ENCODE measurements at regions not wholly inside any gene's neighbourhood (a gene's known extent, or its start where the extent isn't known, plus 50 kb on each side); places are given as distances from the start of the nearest gene placed in this dataset.

DNA sequence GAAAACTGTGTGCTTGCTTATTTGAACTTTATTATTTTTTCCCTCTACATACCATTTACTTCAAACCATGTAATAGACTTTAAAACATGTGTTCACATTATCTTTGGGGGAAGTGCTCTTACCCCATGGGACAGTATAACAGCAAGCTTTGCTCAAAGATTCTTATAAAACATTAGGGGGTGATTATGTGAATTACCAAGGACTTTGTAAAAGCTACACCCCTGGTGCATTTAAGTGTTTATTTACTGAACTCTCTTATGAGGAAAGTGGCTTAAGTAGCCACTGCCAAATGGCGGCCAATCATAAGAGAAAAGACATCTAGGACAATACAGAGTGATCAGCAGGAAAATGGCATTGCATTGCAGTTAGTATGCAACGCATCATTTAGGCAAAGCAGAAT, 70.3 kb downstream of the CAPZA3 start:
- Histone ChIP-seq H2AK5ac (ENCODE audit: low read depth, low read length) (no peak overlapping the region), H3K79me1 (ENCODE audit: low read depth, low read length) (no peaks in the 10 kb centered on the region), H2BK15ac (ENCODE audit: low read length) (no peak overlapping the region), H4K91ac (replicated peaks; ENCODE audit: insufficient read length, low read length) (no peak overlapping the region), H3K23ac (ENCODE audit: insufficient read length) (no peak overlapping the region), H3K9ac (replicated peaks in 1 of 4; ENCODE audit: extremely low read depth in 1 of 4, low read depth in 3 of 4, low read length in 3 of 4) (no peak overlapping the region), H3K79me2 (ENCODE audit: control insufficient read depth in 1 of 2, insufficient read depth in 2 of 2, low read length in 2 of 2) (no peaks in the 10 kb centered on the region), H3K4me1 (replicated peaks in 1 of 4; ENCODE audit: control insufficient read depth in 3 of 4, insufficient read depth in 4 of 4, low read length in 3 of 4) (peaks cover 0 to 5% (median 0%) of the 10 kb centered on the region in 4 experiments; a peak in 2 of 7 replicates), H3K4me2 (ENCODE audit: insufficient read depth in 1 of 2, low read depth in 2 of 2, low read length in 2 of 2) (no peak overlapping the region), H3K14ac (ENCODE audit: insufficient read length) (no peak overlapping the region), H2AFZ (ENCODE audit: low read length) (no peak overlapping the region), H4K8ac (ENCODE audit: extremely low read depth, insufficient read depth, low read length) (no peak overlapping the region), H3K23me2 (ENCODE audit: low read depth, low read length) (no peaks in the 10 kb centered on the region), H3K4ac (replicated peaks; ENCODE audit: insufficient read length, low read depth, low read length) (no peak overlapping the region), H3K27me3 (replicated peaks in 1 of 4; ENCODE audit: control insufficient read depth in 3 of 4, extremely low read depth in 1 of 4, insufficient read depth in 3 of 4, low read length in 3 of 4) (no peaks in the 10 kb centered on the region), H4K20me1 (replicated peaks in 1 of 2; ENCODE audit: control insufficient read depth in 1 of 2, insufficient read depth in 2 of 2, low read length in 2 of 2) (no peaks in the 10 kb centered on the region), H2BK5ac (ENCODE audit: low read depth, low read length) (no peak overlapping the region), H2BK20ac (ENCODE audit: low read length) (no peak overlapping the region), H3K36me3 (ENCODE audit: control insufficient read depth in 2 of 4, insufficient read depth in 4 of 4, low read length in 3 of 4) (no peaks in the 10 kb centered on the region), H3K56ac (replicated peaks; ENCODE audit: insufficient read length, low read depth, low read length) (no peak overlapping the region), H3K27ac (ENCODE audit: low read depth, low read length) (no peak overlapping the region), H4K5ac (ENCODE audit: insufficient read length, low read depth, low read length) (no peak overlapping the region), H3K18ac (ENCODE audit: extremely low read depth, low read length) (no peak overlapping the region), H3K9me3 (ENCODE audit: insufficient read depth in 2 of 2, low read depth in 1 of 2, low read length in 1 of 2) (peaks cover 0 to 2% of the 10 kb centered on the region in 2 experiments; a peak in 1 of 4 replicates), H3K4me3 (ENCODE audit: extremely low read depth in 1 of 4, insufficient read depth in 2 of 4, low read depth in 3 of 4, low read length in 4 of 4) (no peak overlapping the region), H2BK12ac (ENCODE audit: low read depth, low read length) (no peak overlapping the region), H2BK120ac (replicated peaks; ENCODE audit: low read depth, low read length) (no peak overlapping the region)
- FAIRE-seq (no peak), DNase-seq (ENCODE audit: low read depth in 1 of 2, low spot score in 2 of 2) (no peak)
- ChIA-PET POLR2A (ENCODE audit: partially characterized antibody) (no interaction called here), CTCF (ENCODE audit: partially characterized antibody) (no interaction called here)
- WGBS, 2 experiments (ENCODE audit: extremely low coverage in 1 of 2, insufficient coverage in 1 of 2, insufficient read length in 1 of 2, insufficient replicate concordance in 2 of 2, low coverage in 1 of 2, low lambda C conversion rate in 2 of 2, missing lambda C conversion rate in 1 of 2) = 91% methylated on average over 2 of the region's 2 CpGs; no CpG with 5 or more reads in 1 of the 2 experiments
- no peak for TF ChIP-seq SAP30 (IDR thresholded peaks at IDR 0.05; ENCODE audit: insufficient read depth, insufficient replicate concordance, low read length)

All from H1 (cell line).